ENCODE measurements at regions not wholly inside any gene's neighbourhood (a gene's known extent, or its start where the extent isn't known, plus 50 kb on each side); places are given as distances from the start of the nearest gene placed in this dataset.

DNA sequence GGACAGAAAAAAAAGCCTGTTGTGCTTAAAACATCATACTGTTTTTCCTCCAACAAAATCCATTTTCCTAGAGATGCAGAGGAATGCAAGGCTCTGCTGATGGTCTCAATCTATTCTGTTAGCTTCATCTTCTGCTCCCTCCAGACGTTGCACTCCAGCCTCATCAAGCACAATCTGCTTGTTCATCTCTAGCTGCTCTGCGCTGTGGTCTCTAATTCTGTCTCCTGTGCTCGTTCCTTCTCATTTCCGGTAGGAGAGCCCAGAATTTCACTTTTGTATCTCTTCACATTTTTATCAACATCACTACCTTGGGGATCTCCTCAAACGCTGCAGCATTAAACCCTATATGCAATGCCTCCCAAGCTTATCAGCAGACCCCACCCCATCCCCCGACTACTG is 708.9 kb downstream of the RNF144A start:
- TF ChIP-seq, protein P1, sequence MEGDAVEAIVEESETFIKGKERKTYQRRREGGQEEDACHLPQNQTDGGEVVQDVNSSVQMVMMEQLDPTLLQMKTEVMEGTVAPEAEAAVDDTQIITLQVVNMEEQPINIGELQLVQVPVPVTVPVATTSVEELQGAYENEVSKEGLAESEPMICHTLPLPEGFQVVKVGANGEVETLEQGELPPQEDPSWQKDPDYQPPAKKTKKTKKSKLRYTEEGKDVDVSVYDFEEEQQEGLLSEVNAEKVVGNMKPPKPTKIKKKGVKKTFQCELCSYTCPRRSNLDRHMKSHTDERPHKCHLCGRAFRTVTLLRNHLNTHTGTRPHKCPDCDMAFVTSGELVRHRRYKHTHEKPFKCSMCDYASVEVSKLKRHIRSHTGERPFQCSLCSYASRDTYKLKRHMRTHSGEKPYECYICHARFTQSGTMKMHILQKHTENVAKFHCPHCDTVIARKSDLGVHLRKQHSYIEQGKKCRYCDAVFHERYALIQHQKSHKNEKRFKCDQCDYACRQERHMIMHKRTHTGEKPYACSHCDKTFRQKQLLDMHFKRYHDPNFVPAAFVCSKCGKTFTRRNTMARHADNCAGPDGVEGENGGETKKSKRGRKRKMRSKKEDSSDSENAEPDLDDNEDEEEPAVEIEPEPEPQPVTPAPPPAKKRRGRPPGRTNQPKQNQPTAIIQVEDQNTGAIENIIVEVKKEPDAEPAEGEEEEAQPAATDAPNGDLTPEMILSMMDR (IDR thresholded peaks at IDR 0.05), result no peak
- TF ChIP-seq POLR2A (IDR thresholded peaks at IDR 0.05) (no peak), POLR2AphosphoS5 (IDR thresholded peaks at IDR 0.05) (no peak)
